ENCODE measurements at regions not wholly inside any gene's neighbourhood (a gene's known extent, or its start where the extent isn't known, plus 50 kb on each side); places are given as distances from the start of the nearest gene placed in this dataset.
A peak's percentile ranks its signal among the peaks of the same experiment; 100 is the strongest.

GRCh38 chr6:141364232-141364631 is 768.5 kb upstream of the GJE1 start:
- no peak for DNase-seq

DNA sequence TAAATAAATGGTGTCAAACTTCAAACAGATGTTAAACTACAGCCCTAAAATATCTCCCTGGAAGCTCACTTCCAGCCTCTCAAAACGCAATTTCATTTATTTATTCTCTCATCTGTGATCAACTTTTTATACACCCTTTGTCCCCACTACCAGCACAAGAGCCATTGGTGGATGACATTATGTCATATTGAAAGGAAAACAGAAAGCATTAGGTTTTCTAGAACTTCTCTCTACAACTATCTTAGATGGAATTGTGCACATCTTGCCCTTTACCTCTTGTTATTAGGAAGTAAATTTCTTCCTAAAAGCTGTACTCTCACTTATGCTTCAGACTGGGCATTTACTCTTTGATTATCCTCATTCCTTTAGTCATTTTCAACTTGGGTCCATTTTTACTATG is 771.2 kb upstream of the GJE1 start:
- no peak for DNase-seq

- DNase-seq = no peak
These were observed 772.8 kb upstream of the GJE1 start for GRCh38 chr6:141359953-141360352.

DNA sequence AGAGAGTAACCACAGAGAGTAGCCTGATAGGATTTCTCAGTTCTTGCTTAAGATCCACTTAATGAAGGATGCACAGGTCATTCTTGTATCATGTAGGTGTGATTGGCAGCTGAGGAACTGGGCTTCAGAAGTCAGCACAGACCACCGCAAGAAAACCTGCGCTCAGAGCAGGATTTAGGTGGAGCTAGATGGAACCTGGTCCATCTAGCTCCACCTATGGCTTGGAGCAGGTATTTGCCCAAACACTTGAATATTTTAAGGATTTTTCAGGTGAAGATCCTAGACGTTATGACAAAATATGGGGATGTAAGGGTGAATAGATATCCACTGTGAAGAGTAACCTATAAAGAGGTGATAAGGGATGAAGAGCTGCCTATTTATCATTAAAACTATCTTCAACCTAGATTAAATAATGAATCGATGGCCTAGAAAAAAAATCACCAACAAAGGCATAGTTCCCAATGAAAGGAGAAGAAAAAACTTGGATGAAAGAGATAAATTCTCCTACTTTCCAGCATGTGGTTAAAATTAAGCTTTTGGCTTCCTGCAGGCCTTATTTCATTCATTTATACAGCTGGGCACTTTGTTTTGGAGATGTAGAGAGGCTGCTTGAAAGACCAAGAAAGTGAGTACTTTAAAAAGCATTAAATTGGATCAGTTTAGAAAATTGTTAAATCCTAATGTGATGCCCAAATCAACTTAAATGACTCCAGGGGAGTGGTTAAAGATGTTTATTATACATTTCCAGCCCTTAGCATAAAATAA is 778.4 kb upstream of the GJE1 start:
- no peak for DNase-seq

GRCh38 chr6:141351721-141352120 is 781.0 kb upstream of the GJE1 start:
- no peak for DNase-seq

GRCh38 chr6:141349710-141350109 is 783.0 kb upstream of the GJE1 start:
- DNase-seq = no peak

DNA sequence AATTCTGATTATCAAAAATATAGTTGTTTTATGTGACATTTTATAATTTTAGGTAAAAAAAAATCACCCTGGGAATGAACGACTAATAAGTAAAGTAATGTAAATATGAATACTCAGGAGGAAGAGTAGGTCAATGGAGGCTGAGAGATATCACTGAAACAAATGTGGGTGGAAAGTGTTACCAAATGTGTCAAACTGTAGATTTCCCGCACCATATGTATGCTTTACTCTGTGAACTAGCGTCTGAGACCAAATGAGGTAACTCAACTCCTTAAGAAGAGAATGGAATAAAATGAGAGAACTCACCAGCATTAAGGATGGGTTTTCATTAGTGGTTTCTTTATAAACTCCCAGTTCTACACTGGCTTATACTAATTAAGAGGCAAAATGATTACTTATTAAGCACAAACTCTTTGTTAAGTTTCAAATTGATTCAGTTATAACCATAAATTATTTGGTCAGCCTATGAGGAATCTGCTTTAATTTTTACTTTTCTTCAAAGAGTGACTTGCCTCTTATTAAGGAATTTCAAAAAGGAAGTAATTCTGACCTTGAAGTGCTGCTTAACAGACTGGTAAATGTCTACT is 784.7 kb upstream of the GJE1 start:
- DNase-seq = no peak

- DNase-seq = no peak
These were observed 785.6 kb upstream of the GJE1 start for GRCh38 chr6:141347086-141347485.

- DNase-seq = no peak
These were observed 786.2 kb upstream of the GJE1 start for GRCh38 chr6:141346535-141346934.

GRCh38 chr6:141337191-141337590 is 795.5 kb upstream of the GJE1 start:
- no peak for DNase-seq

DNA sequence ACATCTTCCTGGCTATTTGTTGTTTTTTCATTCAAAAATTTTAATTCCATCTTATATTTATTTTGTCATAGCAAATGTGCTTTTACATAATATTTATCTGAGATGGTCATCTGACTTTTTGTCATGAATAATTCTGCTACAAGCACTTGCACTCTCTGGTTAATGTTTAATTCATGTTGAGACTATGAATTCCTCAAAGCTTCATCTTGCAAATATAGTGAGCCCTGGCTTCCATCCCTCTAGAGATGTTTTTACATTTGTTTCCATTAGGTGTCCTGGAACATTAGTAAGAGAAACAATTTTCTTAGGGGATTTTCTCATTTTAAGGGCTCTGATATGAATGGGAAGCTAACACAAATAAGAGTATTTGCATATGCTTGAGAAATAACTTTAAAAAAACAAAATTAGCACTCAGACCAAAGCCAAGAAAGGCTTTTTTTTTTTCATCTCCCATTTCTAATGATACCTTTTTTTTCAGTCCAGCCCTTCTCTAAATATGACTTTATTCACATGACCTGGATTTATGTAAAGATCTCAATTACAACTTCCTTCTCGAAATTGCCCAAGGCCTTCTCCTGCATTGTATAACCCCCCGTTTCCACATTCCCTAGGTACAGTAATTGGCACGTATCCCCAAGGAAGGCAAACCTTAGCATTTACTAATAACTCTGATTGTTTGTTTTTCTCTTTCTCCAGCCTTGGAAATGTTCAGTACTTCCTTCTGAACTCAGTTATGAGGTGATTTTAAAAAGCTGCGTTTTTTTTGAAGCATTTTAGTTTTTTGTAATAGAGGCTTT is 797.0 kb upstream of the GJE1 start:
- no peak for DNase-seq

- DNase-seq = no peak
These were observed 805.8 kb upstream of the GJE1 start for GRCh38 chr6:141326925-141327324.

DNA sequence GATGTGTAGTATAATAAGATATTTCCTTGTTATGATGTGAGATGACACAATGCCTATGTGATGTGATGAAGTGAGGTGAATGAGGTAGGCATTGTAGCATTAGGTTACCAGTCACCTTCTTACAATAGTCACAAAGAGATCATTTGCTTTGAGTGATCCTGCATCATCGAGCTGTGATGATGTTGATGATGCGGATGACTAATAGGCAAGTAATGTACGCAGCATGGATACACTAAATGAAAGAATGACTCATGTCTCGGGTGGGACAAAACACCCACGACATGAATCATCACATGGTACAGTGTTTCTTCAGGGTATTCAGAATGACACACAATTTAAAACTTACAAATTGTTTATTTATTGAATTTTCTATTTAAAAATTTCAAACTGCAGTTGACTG is 806.3 kb upstream of the GJE1 start:
- DNase-seq = peak; percentile 51

GRCh38 chr6:141321493-141322347 is 811.0 kb upstream of the GJE1 start:
- DNase-seq = no peak

DNA sequence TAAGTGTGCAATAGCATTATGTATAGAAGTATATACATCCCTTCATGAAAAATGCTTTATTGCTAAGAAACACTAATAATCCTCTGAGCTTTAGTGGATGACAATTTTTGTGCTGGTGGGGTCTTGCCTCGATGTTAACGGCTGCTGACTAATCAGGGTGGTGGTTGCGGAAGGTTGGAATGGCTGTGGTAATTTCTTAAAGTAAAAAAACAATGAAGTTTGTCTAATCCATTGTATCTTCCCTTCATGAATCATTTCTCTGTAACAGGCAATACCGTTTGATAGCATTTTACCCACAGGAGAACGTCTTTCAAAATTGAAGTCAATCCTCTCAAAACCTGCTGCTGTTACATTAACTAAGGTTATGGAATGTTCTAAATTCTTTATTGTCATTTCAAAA is 816.5 kb upstream of the GJE1 start:
- DNase-seq = no peak

- no peak for DNase-seq
These were observed 818.7 kb upstream of the GJE1 start for GRCh38 chr6:141313986-141314385.

DNA sequence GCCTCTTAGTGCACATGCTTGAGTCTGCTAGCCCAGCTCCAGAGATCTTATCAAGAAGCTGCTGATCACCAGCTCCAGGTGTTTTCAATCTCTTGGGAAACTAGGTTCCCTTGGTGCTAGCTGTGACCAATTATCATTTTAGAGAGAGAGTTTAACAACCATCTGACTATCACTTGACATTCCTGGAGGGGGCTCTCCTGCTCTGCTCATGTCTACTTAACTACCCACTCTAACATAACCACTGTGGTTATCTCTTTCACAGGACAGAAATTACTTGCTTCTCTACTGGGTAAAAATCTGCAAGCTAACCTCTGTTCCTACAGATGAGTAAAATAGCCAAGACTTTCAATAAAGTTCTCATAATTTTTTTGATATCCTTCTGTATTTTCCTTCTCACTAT is 823.4 kb upstream of the GJE1 start:
- peak; percentile 18 for DNase-seq

DNA sequence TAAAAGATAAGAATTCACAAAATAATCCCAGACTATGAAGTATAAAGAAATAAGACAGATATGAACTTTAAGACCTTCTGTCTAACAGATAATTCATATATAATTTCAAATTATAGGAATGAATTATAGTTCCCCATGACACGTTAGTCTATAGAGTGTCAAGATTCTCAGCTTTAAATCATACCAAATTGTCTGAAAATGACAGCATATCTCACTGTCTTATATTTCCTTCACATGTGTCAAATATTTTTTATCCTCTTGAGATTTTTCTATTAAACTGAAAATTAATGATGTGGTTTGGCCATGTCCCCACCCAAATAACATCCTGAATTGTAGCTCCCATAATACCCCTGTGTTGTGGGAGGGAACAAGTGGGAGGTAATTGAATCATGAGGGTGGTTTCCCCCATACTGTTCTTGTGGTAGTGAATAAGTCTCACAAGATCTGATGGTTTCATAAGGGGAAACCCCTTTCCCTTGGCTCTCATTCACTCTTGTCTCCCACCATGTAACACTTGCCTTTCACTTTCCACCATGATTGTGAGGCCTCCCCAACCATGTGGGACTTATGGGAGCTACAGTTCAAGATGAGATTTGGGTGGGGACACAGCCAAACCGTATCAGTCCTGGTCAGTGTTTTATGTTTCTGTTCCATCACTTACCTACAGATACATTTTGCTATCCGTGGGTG is 825.3 kb upstream of the GJE1 start:
- DNase-seq = no peak

- no peak for DNase-seq
These were observed 828.8 kb upstream of the GJE1 start for GRCh38 chr6:141303907-141304306.

- DNase-seq = no peak
These were observed 830.9 kb upstream of the GJE1 start for GRCh38 chr6:141301779-141302178.

- DNase-seq = no peak
These were observed 841.6 kb upstream of the GJE1 start for GRCh38 chr6:141290941-141291721.

- no peak for DNase-seq
These were observed 843.8 kb upstream of the GJE1 start for GRCh38 chr6:141288947-141289346.
